WTC11 (cell line): ENCODE measurements at regions not wholly inside any gene's neighbourhood (a gene's known extent, or its start where the extent isn't known, plus 50 kb on each side); places are given as distances from the start of the nearest gene placed in this dataset.
A peak's percentile ranks its signal among the peaks of the same experiment; 100 is the strongest.

Experiments
- ATAC-seq: fragments of 200-7000 bp; cut with Tn5 transposase; 2 replicates; pipeline ENCODE4 v1.10.0; 2021; ENCODE audit warnings: mild to moderate bottlenecking, moderate library complexity
- CTCF ChIA-PET: fragments of 300-600 bp; sonication (Branson Sonifier 250); formaldehyde crosslinking; loops from one replicate; lab custom pipeline; 2021; ENCODE audit warnings: antibody characterized with exemption; lab: Charles Lee
- POLR2A ChIA-PET: fragments of 350-600 bp; sonication (Branson Sonifier 250); formaldehyde crosslinking; loops from one replicate; lab custom pipeline; 2021; ENCODE audit warnings: antibody characterized with exemption; lab: Charles Lee
- DNase-seq: peaks from one replicate; pipeline ENCODE4 v3.0.0; 2021; ENCODE audit warnings: low spot score
- H3K27ac Mint-ChIP-seq: 2 replicates; pipeline ENCODE4 v1.8.0; 2021; ENCODE audit warnings: mixed read lengths
- H3K27me3 Mint-ChIP-seq: 2 replicates; pipeline ENCODE4 v1.8.0; 2021; ENCODE audit warnings: low read depth, mild to moderate bottlenecking, moderate library complexity, mixed read lengths
- H3K36me3 Mint-ChIP-seq: 2 replicates; pipeline ENCODE4 v1.8.0; 2021; ENCODE audit warnings: mixed read lengths
- H3K4me1 Mint-ChIP-seq: 2 replicates; pipeline ENCODE4 v1.8.0; 2022; ENCODE audit warnings: mixed read lengths
- H3K4me3 Mint-ChIP-seq: 2 replicates; pipeline ENCODE4 v1.8.0; 2021; ENCODE audit warnings: mild to moderate bottlenecking, moderate library complexity, mixed read lengths
- H3K9me3 Mint-ChIP-seq: 2 replicates; pipeline ENCODE4 v1.8.0; 2021; ENCODE audit warnings: mixed read lengths
- ATF1 ChIP-seq: sonication (generic); formaldehyde crosslinking; IDR thresholded peaks from 2 replicates; pipeline ENCODE4 v1.8.1; 2023; ENCODE audit warnings: mild to moderate bottlenecking, moderate library complexity, missing genetic modification reagents
- CDX4 ChIP-seq: fragments of 250-450 bp; sonication (Bioruptor Pico); IDR thresholded peaks from 2 replicates; pipeline ENCODE4 v1.9.0; 2021; ENCODE audit warnings: moderate library complexity, mild to moderate bottlenecking, inconsistent platforms, borderline replicate concordance
- E2F4 ChIP-seq: sonication (generic); formaldehyde crosslinking; IDR thresholded peaks from 2 replicates; pipeline ENCODE4 v1.8.1; 2022; ENCODE audit warnings: low read depth, mild to moderate bottlenecking, moderate library complexity, missing genetic modification reagents, borderline replicate concordance
- FOXJ3 ChIP-seq: sonication (generic); formaldehyde crosslinking; IDR thresholded peaks from 2 replicates; pipeline ENCODE4 v1.9.0; 2021; ENCODE audit warnings: missing genetic modification reagents, mild to moderate bottlenecking, borderline replicate concordance
- FOXP1 ChIP-seq: sonication (generic); formaldehyde crosslinking; IDR thresholded peaks from 2 replicates; pipeline ENCODE4 v1.8.0; 2022; ENCODE audit warnings: missing genetic modification reagents, mild to moderate bottlenecking, moderate library complexity, borderline replicate concordance
- FOXP4 ChIP-seq: sonication (generic); formaldehyde crosslinking; IDR thresholded peaks from 2 replicates; pipeline ENCODE4 v1.8.0; 2022; ENCODE audit warnings: mild to moderate bottlenecking, missing genetic modification reagents
- GABPB1 ChIP-seq: sonication (generic); formaldehyde crosslinking; IDR thresholded peaks from 2 replicates; pipeline ENCODE4 v1.8.1; 2023; ENCODE audit warnings: mild to moderate bottlenecking, missing genetic modification reagents
- HMGXB4 ChIP-seq: sonication (generic); formaldehyde crosslinking; IDR thresholded peaks from 2 replicates; pipeline ENCODE4 v1.8.1; 2023; ENCODE audit warnings: mild to moderate bottlenecking, moderate library complexity, missing genetic modification reagents
- MAX ChIP-seq: sonication (generic); formaldehyde crosslinking; IDR thresholded peaks from 2 replicates; pipeline ENCODE4 v1.8.0; 2022; ENCODE audit warnings: mild to moderate bottlenecking, missing genetic modification reagents
- MLX ChIP-seq: sonication (generic); formaldehyde crosslinking; IDR thresholded peaks from 2 replicates; pipeline ENCODE4 v1.8.1; 2023; ENCODE audit warnings: mild to moderate bottlenecking, missing genetic modification reagents, moderate library complexity
- MXD4 ChIP-seq: fragments of 250-450 bp; sonication (Bioruptor Pico); IDR thresholded peaks from 2 replicates; pipeline ENCODE4 v1.8.0; 2021; ENCODE audit warnings: mild to moderate bottlenecking, moderate library complexity, borderline replicate concordance
- NFYB ChIP-seq: sonication (generic); formaldehyde crosslinking; conservative IDR thresholded peaks from 2 replicates; pipeline ENCODE4 v1.8.0; 2022; ENCODE audit warnings: low read depth, missing genetic modification reagents
- PREB ChIP-seq: sonication (generic); formaldehyde crosslinking; IDR thresholded peaks from 2 replicates; pipeline ENCODE4 v1.8.1; 2022; ENCODE audit warnings: mild to moderate bottlenecking, missing genetic modification reagents, moderate library complexity, borderline replicate concordance
- PRRX2 ChIP-seq: fragments of 250-450 bp; sonication (Bioruptor Pico); IDR thresholded peaks from 2 replicates; pipeline ENCODE4 v1.8.0; 2021; ENCODE audit warnings: mild to moderate bottlenecking
- RORB ChIP-seq: fragments of 250-450 bp; sonication (Bioruptor Pico); IDR thresholded peaks from 2 replicates; pipeline ENCODE4 v1.9.0; 2021; ENCODE audit warnings: mild to moderate bottlenecking
- SMAD4 ChIP-seq: sonication (generic); formaldehyde crosslinking; IDR thresholded peaks from 2 replicates; pipeline ENCODE4 v1.8.0; 2022; ENCODE audit warnings: mild to moderate bottlenecking, missing genetic modification reagents
- USF1 ChIP-seq: sonication (generic); formaldehyde crosslinking; IDR thresholded peaks from 2 replicates; pipeline ENCODE4 v1.8.0; 2022; ENCODE audit warnings: mild to moderate bottlenecking, missing genetic modification reagents
- ZMAT4 ChIP-seq: fragments of 250-450 bp; sonication (Bioruptor Pico); IDR thresholded peaks from 2 replicates; pipeline ENCODE4 v1.9.0; 2021; ENCODE audit warnings: mild to moderate bottlenecking
- ZNF232 ChIP-seq: sonication (generic); formaldehyde crosslinking; IDR thresholded peaks from 2 replicates; pipeline ENCODE4 v1.8.0; 2022; ENCODE audit warnings: mild to moderate bottlenecking, missing genetic modification reagents
- ZNF512 ChIP-seq: sonication (generic); formaldehyde crosslinking; IDR thresholded peaks from 2 replicates; pipeline ENCODE4 v1.8.1; 2022; ENCODE audit warnings: missing genetic modification reagents, borderline replicate concordance

- H3K36me3 Mint-ChIP-seq: peaks cover 77% of the 10 kb centered on the region
- TF ChIP-seq GABPB1 (CRISPR knock-in tag): 0 out of 2 replicates have a peak, but pooled peaks have one; percentile 28
- TF ChIP-seq PREB (CRISPR knock-in tag): no peak
- peaks cover 82% of the 10 kb centered on the region for H3K9me3 Mint-ChIP-seq
- POLR2A ChIA-PET: no interaction called here
- CTCF ChIA-PET: no interaction called here
- no peak for DNase-seq
- H3K4me3 Mint-ChIP-seq: no peak overlapping the region
- H3K27me3 Mint-ChIP-seq: peaks cover 20% of the 10 kb centered on the region
- no peaks in the 10 kb centered on the region for H3K4me1 Mint-ChIP-seq
- no peak for ATAC-seq
- H3K27ac Mint-ChIP-seq: no peak overlapping the region
Observed at GRCh38 chr19:56930647-56931535, 90.4 kb upstream of the PEG3 start.

GRCh38 chr19:56933014-56933705 is 92.6 kb upstream of the PEG3 start:
- ATAC-seq: no peak
- ChIA-PET POLR2A (no interaction called here), CTCF (no interaction called here)
- TF ChIP-seq MAX: no peak
- no peak for TF ChIP-seq CDX4
- TF ChIP-seq NFYB (CRISPR knock-in tag): no peak
- no peak for TF ChIP-seq SMAD4 (CRISPR knock-in tag)
- no peak for TF ChIP-seq ZNF512 (CRISPR knock-in tag)
- TF ChIP-seq MXD4: no peak
- TF ChIP-seq E2F4: no peak
- TF ChIP-seq RORB (CRISPR knock-in tag): no peak
- no peak for TF ChIP-seq FOXJ3 (CRISPR knock-in tag)
- TF ChIP-seq FOXP1 (CRISPR knock-in tag): no peak
- TF ChIP-seq PRRX2 (CRISPR knock-in tag): no peak
- no peak for TF ChIP-seq ATF1
- no peak for TF ChIP-seq HMGXB4 (CRISPR knock-in tag)
- TF ChIP-seq USF1 (CRISPR knock-in tag): no peak
- no peak for TF ChIP-seq ZNF232 (CRISPR knock-in tag)
- TF ChIP-seq MLX (CRISPR knock-in tag): no peak
- no peak for TF ChIP-seq FOXP4 (CRISPR knock-in tag)
- no peak for TF ChIP-seq ZMAT4
- H3K36me3 Mint-ChIP-seq: peaks cover 73% of the 10 kb centered on the region
- peaks cover 20% of the 10 kb centered on the region for H3K27me3 Mint-ChIP-seq
- DNase-seq: no peak
- H3K9me3 Mint-ChIP-seq: peaks cover 83% of the 10 kb centered on the region
- no peak overlapping the region for H3K4me3 Mint-ChIP-seq
- H3K27ac Mint-ChIP-seq: no peak overlapping the region
- no peaks in the 10 kb centered on the region for H3K4me1 Mint-ChIP-seq
